GM12892 (cell line): ENCODE measurements at regions not wholly inside any gene's neighbourhood (a gene's known extent, or its start where the extent isn't known, plus 50 kb on each side); places are given as distances from the start of the nearest gene placed in this dataset.

Source experiments
- POLR2A ChIP-seq: IDR thresholded peaks from 2 replicates; pipeline ENCODE4 v1.6.1; 2011; ENCODE audit warnings: low read depth, low read length, control low read depth
- POLR2AphosphoS5 ChIP-seq: IDR thresholded peaks from 2 replicates; pipeline ENCODE4 v1.6.1; 2011; ENCODE audit warnings: low read depth, low read length, control low read depth
- TAF1 ChIP-seq: IDR thresholded peaks from 2 replicates; pipeline ENCODE4 v1.6.1; 2011; ENCODE audit warnings: low read depth, mild to moderate bottlenecking, control low read depth, low read length, borderline replicate concordance

- TF ChIP-seq TAF1 (no peak), POLR2A (no peak), POLR2AphosphoS5 (no peak)
Measured at GRCh38 chr14:40271480-40271879, 839.2 kb upstream of the FBXO33 start.
